Stimulated activated CD4-positive, alpha-beta T cell treated with anti-CD3 and anti-CD28 coated beads, TNF-alpha, amount 100 ng/mL, for 48 hours (primary cell): ENCODE measurements at regions not wholly inside any gene's neighbourhood (a gene's known extent, or its start where the extent isn't known, plus 50 kb on each side); places are given as distances from the start of the nearest gene placed in this dataset.

ENCODE experiments used
- DNase-seq, 3 donors: peaks; one replicate each; pipeline ENCODE4 v3.0.0-alpha.2; 2020; ENCODE audit warnings: low read depth in 3 of 3

GRCh38 chr17:73694491-73694890 is 50.2 kb upstream of the SDK2 start:
- DNase-seq: no peak

DNA sequence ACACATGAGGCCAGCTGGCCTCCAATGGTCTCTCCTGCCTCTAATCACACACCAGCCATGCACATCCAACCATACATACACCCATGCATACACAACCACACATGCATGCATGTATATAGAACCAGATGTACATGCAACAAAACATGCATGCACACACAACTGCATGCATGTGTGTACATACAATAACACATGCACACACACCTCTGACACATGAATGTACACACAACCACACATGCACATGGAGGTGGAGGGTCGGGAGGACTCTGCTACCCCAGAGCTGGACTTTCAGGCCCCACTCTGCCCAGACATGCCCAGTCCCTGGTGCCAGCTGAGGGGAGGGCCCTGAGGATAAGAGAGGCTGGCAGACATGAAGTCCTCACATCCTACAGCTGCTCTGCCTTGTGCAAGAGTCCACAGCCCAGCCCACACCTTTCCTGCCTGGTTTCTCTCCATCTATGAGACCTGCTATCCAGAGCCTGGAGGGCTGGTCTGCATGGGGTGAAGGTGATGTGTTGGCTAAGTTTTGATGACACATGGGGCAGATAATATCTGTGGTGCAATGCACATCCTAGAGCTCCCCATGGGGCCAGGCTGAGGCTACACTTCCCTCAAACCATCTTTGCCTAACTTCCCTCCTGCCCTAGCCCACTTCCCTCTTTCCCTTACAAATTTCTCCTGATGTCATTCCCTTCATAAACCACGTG is 50.9 kb upstream of the SDK2 start:
- no peak for DNase-seq

GRCh38 chr17:73696251-73696650 is 52.0 kb upstream of the SDK2 start:
- no peak for DNase-seq

- no peak for DNase-seq
Measured at GRCh38 chr17:73697872-73698271, 53.6 kb upstream of the SDK2 start.

DNA sequence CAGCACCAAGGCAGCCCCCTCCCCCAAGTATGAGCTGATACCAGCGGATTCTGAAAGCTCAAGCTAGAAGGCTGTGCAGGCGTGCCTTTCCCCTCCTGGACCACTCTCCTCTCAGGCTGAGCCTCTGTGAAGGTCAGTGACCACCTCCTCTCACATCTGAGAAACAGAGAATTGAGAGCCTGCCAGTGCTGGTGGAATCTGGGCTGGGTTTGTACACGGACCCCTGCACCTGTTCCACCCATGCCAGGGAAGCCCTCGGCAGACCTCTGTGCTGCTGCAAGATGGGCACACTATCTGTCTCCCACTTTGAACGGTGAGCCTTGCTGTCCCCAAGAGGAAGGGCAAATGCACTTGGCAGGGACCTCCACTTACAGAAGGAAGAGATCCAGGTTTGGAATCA is 54.7 kb upstream of the SDK2 start:
- DNase-seq: no peak

DNA sequence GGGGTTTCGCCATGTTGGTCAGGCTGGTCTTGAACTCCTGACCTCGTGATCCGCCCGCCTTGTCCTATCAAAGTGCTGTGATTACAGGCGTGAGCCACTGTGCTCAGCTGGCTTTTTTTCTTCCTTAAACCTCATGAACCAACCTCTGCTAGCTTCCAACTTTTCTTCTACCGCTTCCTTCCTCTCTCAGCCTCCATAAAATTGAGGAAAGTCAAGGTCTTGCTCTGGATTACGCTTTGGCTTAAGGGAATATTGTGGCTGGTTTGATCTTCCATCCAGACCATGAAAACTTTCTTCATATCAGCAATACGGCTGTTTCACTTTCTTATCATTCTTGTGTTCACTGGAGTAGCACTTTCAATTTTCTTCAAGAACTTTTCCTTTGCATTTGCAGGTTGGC is 57.5 kb upstream of the SDK2 start:
- DNase-seq: no peak

GRCh38 chr17:73703192-73703591 is 58.9 kb upstream of the SDK2 start:
- DNase-seq: no peak

GRCh38 chr17:73703917-73704316 is 59.7 kb upstream of the SDK2 start:
- DNase-seq: no peak

DNA sequence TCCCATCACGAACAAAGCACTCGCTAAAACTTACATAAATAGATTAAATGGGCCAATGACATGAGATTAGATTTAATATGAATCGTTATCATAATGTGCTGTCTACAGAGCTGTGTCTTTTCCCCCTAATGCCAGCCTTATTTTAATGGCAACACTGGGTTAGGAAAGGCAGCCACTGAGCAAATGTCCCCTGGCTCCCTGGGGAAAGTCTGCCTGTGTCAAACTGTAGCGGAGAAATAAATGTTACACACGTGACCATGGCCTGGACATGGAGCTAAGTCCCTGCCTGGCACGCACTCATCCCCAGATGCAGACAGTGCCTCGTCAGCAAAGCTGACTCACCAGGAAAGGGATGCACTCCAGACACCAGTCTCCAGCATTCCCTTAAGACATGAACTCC is 61.3 kb upstream of the SDK2 start:
- no peak for DNase-seq

- DNase-seq: no peak
Measured at GRCh38 chr17:73706428-73706827, 62.2 kb upstream of the SDK2 start.

DNA sequence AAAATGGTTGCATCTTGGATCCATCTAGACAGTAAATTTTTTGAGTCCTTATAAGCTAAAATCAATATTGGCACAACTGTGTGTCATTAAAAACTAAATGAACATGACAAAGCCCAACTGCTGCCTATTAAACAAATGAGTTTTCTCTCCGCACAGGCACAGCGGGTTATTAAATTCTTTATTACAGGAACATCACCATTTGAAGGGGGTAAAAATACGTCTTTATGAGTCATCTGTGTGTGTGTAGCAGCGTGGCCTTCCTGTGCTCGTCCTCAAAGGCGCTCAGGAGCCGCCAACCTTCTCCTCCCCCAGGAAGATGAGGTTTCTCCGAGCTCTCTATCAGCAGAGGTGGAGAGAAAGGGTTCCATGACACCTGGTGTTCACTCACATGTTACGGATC is 62.6 kb upstream of the SDK2 start:
- DNase-seq: no peak

GRCh38 chr17:73707358-73707757 is 63.1 kb upstream of the SDK2 start:
- DNase-seq: no peak

GRCh38 chr17:73710095-73710592 is 65.9 kb upstream of the SDK2 start:
- DNase-seq: peak; percentile 46 to 63 (median 61)

GRCh38 chr17:73711184-73711583 is 66.9 kb upstream of the SDK2 start:
- DNase-seq: no peak

DNA sequence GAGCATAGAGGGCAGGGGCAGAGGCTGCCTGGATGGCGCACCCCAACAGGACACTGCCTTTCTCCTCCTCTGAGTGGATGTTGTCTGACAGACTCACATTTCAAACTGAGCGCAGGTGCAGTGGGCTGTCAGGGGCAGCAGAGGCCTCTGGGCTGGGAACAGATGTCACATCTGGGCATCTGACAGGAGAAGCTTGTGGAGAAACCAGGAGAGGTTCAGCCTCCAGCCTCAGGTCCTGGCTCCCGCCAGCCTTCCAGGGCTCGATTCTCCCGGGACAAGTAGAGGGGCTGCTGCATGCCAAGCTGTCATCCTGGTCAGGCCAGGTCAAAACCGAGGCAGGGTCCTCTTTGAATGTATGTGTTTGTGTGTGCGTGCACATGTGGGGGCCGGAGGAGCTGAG is 67.7 kb upstream of the SDK2 start:
- DNase-seq: no peak

- DNase-seq: no peak
Measured at GRCh38 chr17:73713136-73713535, 68.9 kb upstream of the SDK2 start.

GRCh38 chr17:73715769-73716168 is 71.5 kb upstream of the SDK2 start:
- no peak for DNase-seq

GRCh38 chr17:73717690-73718089 is 73.4 kb upstream of the SDK2 start:
- no peak for DNase-seq

- no peak for DNase-seq
Measured at GRCh38 chr17:73718362-73718761, 74.1 kb upstream of the SDK2 start.

DNA sequence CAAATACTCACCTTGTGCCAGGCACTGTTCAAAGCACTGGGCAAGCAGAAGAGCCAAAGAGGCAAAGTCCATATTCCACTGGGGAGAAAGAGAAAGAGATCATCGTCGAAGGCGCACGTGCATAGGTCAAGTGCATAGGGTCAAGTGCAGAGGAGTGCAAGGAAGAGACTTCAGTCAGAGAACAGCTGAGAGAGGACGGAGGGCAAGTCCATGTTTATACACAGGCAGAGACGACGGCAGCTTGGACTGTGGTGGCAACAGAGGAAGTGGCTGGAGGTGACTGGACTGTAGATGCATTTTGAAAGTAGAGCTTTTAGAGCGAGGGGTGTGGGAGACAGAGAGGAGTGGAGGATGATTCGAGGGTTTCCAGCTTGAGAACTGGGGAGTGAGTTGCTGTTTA is 74.7 kb upstream of the SDK2 start:
- DNase-seq: no peak

- DNase-seq: no peak
Measured at GRCh38 chr17:73719588-73720071, 75.4 kb upstream of the SDK2 start.

- DNase-seq: peak in 1 of 3 donors; percentile 31
Measured at GRCh38 chr17:73720187-73720834, 76.1 kb upstream of the SDK2 start.

- no peak for DNase-seq
Measured at GRCh38 chr17:73722165-73722564, 77.9 kb upstream of the SDK2 start.
